Left colon (tissue), 2 donors: ENCODE measurements at regions not wholly inside any gene's neighbourhood (a gene's known extent, or its start where the extent isn't known, plus 50 kb on each side); places are given as distances from the start of the nearest gene placed in this dataset.

Experiments
- ATAC-seq: fragments of 200-7000 bp; cut with Tn5 transposase; one replicate; pipeline ENCODE4 v1.9.1; 2020; ENCODE audit warnings: mild to moderate bottlenecking, moderate library complexity
- DNase-seq, 2 donors: peaks; one replicate each; pipeline ENCODE4 v3.0.0-alpha.2; 2020
- intact Hi-C, 2 donors: fragments of 100-400 bp; cut with DNase I in 1 of 2; cut with micrococcal nuclease in 1 of 2; formaldehyde crosslinking; loops; one replicate each; pipeline versions ENCODE4 v1.11.2 to v1.14.0; 2022; cut with DNase I, micrococcal nuclease
- donor health status: DM: no; HTN: no; CAD: no.
- donor health status: DM: yes; HTN: yes; CAD: no.

DNA sequence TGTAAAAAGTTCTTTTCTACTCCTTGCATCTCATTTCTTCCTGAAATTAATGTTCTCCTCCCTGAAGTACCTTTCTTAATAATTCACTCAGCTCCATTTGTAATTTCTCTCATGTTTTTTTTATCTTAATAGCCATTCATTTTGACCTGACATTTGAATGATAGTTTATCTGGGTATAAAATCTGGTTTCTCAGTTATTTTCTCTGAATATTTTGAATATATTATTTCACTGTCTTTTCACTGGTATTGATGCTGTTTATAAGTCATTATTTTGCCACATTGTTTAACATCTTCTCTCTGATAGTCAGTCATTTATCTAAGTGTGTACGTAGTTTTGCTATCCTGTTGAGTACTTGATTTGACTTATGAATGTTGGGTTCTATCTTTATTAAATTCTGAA, 68.8 kb upstream of the ARHGAP18 start:
- intact Hi-C loops, result no loop called here
- ATAC-seq (no peak), DNase-seq (no peak)

DNA sequence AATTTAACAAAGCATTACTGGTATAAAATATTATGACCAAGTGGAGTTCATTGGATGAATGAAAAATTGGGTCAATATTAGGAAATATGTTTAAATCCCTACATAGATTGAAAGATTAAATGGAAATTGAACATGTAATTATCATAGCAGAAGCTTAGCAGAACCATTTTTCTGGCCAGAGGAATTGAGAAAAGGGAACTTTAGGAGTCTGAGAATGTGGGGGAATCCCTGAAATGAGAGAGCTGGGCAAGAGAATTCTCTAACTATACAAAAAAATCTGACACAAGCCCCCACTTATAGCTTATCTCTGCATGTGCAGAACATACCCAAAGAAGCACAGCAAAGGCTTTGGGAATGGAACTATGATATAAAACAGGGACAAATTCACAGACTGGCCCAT, 67.4 kb upstream of the ARHGAP18 start:
- ATAC-seq (no peak), DNase-seq (no peak)
- intact Hi-C loops, result no loop called here

DNA sequence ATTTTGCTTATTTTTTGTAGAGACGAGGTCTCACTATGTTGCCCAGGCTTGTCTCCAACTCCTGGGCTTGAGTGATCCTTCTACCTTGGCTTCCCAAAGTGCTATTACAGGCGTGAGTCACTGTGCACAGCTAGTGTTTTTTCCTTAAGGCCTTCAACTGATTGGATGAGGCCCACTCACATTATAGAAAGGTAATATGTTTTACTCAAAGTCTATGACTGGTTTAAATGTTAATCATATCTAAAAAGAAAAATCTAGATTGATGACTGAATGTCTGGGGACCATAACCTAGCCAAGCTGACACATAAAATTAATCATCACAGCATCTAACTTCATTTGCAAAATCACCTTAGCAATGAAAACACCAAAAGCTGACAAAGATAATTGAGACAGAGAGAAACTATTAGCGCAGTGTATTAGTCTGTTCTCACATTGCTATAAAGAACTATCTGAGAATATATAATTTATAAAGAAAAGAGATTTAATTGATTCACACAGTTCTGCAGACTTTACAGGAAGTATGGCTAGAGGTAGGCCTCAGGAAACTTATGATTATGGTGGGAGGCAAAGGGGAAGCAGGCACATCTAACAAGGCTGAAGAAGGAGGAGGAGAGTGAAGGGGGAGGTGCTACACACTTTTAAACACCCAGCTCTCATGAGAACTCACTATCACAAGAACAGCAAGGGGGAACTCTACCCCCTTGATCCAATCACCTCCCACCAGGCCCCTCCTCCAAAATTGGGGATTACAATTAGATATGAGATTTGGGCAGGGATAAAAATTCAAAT, 66.8 kb upstream of the ARHGAP18 start:
- no peak for ATAC-seq
- no peak for DNase-seq
- intact Hi-C loops, result no loop called here

DNA sequence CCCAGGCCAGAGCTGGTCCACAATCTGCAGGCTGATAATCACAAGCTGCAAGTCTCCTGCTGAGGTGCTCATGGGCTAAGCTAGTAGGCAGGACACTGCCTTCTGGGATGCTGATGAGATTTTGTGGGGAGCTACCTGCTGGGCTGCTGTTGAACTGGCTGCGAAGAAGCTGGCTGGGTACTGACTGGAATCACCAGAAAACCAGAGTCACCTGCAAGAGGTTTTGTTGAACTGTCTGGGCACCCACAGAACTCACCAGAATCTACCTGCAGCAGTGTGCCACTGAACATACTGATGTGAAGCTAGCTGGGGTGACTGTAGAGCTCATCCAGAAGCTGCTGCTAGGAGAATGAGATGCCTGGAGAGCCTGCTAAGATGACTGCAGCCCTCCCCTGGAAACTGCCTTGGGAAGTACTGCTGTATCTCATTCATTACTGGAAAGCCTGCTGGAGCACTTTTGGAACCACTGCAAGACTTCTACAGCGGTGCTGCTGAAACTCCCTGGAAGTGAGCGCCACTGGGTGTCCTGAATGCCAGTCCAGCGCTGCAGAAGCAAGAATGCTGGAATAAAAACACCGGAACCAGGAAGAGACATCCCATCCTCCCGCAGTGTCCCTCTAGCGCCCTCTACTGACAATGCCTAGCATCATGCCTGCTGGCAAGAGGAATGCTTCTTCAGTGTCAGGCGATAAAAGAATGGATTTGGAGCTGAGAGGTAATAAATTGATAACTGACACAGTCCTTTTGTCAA, 64.9 kb upstream of the ARHGAP18 start:
- DNase-seq, result peak; percentile 63 to 71
- peak; percentile 92 for ATAC-seq
- intact Hi-C loops, result no loop called here

DNA sequence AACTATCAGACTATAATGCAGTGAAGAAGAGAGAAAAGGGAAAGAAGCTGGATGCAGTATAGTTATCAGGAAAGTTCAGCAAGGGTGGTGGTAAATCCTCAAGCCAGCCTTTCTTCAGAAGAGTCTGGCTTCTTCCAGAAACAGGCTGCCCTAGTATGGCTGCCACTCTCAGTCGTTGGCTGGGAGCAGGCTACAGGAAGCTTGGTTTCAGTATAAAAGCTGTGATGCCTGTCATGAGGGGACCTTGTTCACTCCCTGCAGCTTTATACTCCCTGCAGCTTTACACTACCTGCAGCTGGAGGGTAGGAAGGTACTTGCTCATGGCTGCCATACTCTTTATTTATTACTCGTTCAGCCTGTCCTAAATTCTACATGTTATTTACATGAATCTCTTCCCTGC, 63.3 kb upstream of the ARHGAP18 start:
- no peak for DNase-seq
- intact Hi-C loops, result no loop called here
- no peak for ATAC-seq

DNA sequence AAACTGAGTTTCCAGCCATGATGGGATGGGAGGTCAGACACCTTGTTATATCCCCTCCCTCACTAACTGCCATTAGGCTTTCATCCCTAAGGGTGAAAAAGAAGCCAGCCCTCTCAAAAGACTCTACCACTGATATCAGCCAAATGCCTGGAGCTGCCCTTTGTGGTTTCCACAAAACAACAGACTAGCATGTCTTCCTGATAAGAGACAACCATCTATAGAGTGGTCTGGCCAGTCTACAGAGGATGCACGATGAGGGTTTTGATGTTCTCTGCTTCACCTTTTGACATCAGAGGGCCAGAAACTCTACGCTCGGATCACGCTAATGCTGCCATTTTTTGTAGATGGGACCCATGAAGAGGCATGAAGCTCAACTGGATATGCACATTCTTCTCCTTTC, 61.7 kb upstream of the ARHGAP18 start:
- ATAC-seq, result no peak
- intact Hi-C loops, result no loop called here
- DNase-seq, result no peak

DNA sequence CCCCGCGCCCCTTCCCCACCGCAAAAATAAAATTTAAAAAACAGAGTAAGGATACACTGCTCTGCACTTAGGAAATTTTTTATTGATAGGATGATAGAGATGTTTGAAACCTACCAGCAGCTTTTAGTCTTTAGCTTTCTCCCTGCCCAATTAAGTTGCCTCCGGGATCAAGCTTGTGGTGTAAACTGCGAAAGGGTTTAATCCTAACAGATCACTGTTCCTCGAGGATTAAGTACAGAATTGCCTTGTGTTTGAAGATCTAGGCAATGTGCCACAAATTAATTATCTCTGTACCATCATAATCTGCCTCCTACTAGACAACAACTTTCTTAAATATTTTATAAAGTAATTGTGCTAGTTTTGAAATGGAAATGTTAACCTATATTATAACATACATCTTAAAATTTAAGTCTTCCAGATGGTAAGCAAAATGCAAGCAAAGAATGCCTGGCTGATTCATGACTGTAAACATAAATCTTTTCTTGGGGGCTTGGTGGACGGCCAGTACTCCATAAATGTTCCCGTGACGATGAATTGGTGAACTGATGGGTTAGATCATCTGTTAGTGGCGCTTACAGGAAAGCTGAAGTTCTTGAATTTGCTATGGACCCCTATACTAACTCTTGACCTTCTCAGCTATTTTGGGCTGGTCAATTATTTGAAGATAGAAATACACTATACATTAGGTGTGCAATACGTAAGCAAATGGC, 58.0 kb upstream of the ARHGAP18 start:
- intact Hi-C loops, result no loop called here
- ATAC-seq (no peak), DNase-seq (no peak)

DNA sequence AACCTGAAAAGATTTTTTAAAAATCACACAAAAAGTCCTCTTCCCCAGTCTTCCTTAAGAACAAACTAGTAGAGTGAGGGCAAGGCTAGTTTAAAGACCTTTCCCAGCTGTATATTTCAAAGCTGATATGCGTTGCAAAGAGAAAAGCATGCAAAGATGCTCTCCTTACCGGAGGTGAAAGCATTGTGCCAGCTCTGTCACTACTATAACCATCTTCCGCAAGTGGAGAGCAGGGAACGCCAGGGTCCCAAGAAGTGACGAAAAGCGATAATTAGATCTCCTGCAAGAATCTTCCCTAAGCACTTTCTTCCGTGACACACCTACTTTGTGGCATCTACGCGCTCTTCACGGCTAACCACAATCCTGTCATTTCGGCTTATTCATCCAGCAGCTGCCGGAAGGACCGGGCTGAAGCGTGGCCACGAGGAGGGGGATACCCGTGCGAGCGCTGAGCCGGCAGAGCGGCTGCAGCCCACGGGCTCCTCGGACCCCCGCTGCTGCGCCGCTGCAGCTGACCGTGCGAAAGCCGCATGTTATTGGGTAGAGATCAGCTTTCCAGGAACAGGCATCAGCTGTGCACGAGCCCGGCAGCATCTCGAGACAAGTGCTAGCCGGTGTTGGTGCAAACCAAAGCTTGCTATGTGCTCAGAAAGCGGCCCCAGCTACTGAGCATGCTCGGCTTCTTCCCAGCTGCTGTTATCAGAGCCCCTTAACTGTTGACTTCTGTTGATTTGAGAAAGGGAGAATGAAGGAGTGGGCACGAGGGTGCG, 57.2 kb upstream of the ARHGAP18 start:
- intact Hi-C loops, result no loop called here
- DNase-seq, result peak; percentile 17 to 28
- peak; percentile 21 for ATAC-seq

DNA sequence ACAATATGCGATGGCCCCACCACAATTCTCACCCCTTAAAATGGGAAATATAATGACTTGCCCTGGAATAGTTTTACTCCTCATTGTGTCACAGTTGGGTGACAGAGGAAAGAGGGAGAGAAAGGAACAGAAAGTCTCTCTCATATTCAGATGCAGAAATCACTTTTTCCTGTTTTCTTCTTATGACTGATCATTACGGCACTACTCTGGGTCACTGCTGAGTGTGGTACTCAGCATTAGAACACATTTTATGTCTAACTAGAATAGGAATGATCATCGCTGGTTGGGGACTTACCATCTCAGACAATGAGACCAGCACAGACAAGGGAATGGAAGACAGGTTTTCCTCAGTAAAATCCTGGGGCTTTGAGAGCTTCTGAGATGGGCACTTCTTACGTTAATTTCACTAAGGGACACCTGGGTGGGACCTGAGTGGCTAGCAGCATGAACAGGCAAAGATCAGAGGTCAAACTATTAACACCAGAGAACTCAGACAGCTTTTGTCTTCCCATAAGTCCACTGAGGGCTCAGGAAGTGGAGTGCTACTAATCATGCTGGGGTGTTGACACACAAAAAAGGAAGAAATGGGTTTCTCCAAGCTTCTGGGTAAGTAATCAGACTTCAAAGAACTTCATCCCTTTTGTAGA, 54.9 kb upstream of the ARHGAP18 start:
- ATAC-seq, result no peak
- intact Hi-C loops, result no loop called here
- no peak for DNase-seq

DNA sequence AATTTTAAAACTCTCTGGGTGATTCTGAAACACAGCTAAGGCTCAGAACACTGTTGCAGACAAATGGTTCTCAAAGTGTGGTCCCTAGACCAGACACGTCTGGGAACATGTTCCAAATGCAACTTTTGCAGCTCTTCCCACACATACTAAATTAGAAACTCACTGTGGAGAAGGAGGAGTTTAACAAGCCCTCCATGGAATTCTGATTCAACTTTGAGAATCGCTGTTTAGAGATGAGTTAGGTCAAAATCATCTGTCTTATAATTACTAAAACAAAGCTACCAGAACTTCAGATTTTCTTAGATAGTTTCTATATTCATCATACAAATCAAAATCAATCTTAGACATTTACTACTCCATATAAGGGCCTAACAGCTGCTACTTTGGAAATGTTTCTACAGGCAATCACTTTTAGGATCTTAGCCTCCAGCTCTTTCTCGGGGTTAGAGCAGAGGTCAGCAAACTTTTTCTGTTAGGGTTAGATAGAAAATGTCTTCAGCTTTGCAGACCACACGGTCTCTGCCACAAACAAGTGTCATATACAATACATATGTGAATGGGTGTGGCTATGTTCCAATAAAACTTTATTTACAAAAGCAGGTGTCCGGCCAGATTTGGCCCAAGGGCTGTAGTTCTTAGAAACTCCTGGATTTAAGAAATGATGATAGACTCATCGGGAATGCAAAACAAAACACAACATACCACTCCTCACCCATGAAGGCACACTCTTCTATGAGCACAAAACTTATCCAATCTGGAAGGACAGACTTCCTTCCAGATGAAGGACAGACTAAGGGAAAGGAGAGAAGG, 50.0 kb upstream of the ARHGAP18 start:
- DNase-seq, result no peak
- intact Hi-C loops, result no loop called here
- ATAC-seq, result no peak
